HPDE6-E6E7 (cell line): ENCODE measurements at regions not wholly inside any gene's neighbourhood (a gene's known extent, or its start where the extent isn't known, plus 50 kb on each side); places are given as distances from the start of the nearest gene placed in this dataset.

Experiments used
- DNase-seq: peaks from one replicate; pipeline ENCODE4 v3.0.0; 2011; ENCODE audit warnings: missing footprints; ENCODE audit errors: extremely low spot score

- DNase-seq, result peak; percentile 78
Observed at GRCh38 chr18:76573325-76574025, 78.4 kb upstream of the ZNF516 start.

DNA sequence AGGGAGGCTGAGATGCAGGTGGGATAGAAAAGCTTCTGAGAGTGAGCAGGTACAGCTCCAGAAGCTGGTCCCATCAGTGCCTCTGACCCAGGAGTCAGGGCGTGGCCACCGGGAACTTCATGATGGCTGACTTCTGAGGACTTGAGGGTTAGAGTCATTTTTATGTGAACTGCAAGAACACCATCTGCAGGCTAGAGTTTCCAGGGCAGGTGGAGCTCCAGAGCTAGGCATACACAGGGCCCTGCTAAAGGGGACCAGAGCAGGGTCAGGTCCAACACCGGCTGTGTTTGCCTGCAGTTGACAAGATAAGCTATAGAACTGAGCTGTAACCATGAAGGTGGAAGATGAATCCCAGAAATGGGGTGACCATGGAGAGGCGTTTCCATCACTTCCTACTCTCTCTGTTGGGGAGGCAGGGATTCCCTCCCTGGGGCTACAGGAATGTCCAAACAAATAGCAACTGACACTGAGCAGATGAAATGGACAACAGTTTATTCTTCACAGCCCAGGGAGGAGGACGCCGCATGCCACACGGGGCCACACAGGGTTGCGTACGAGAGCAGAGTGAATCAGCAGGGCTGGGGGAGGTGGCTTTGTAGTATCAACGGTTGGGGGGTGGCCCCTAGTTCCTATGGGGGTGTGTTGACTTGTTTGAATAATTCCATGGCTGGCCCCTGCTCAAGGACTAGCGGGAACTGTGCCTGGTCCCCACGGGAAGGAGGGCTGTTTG, 77.6 kb upstream of the ZNF516 start:
- no peak for DNase-seq

DNA sequence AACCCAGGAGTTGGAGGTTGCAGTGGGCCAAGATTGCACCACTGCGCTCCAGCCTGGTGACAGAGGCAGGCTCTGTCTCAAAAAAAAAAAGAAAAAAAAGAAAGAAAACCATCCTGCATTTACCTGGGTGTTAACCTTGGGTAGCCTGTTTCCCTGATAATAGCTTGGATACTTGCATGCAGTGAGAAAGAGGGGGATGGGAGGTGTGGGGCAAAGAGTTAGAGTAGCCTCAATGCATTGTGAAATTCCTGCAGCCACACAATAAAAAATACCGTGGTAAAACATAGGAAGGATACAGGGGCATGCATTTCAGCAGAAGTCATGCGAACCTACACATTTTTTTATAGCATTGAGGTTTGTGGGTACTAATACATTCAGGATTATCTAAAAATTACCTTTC, 76.6 kb upstream of the ZNF516 start:
- DNase-seq, result no peak

- DNase-seq, result no peak
Observed at GRCh38 chr18:76570856-76571255, 75.8 kb upstream of the ZNF516 start.

GRCh38 chr18:76569644-76570419, 74.8 kb upstream of the ZNF516 start:
- DNase-seq, result no peak

GRCh38 chr18:76568731-76569130, 73.7 kb upstream of the ZNF516 start:
- no peak for DNase-seq

DNA sequence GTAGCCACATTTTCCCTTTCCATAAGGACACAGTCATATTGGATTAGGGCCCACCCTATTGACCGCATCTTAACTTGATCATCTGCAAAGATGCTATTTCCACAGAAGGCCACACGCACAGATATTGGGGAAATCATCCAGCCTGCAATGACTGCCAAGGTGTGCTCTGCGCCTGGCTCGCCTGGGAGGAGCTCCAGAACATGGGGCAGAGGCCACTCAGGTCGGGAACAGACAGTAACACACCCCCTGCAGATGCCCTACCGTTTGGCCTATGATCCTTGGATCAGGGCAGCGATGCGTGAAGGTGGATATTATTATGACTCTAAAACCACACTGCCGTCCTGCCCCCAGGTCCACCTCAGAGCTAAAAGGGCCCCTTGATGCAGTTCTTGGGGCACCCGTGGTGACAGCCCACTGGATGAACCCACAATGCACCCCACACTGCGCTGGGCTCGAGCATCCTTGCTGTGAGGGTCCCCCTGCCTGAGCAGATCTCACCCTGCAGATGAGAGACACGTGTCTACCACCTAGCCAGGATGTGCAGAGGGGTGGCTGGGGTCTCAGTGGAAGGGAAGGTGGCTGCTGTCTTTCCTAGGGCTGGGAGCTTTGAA, 72.9 kb upstream of the ZNF516 start:
- no peak for DNase-seq

DNA sequence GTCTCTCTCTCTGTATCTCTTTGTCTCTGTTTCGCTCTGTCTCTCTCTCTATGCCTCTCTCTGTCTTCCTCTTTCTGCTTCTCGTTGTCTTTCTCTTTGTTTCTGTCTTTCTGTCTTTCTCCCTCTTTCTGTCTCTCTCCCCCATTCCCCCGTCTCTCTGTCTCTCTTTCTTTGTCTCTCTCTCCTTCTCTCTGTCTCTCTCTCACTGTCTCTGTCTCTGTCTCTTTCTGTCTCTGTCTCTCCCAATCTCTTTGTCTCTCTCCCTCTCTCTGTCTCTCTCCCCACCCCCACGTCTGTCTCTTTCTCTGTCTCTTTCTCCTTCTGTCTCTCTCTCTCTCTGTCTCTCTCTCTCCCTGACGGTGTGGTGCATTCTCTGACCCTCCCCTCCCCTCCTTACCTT, 71.9 kb upstream of the ZNF516 start:
- no peak for DNase-seq

DNA sequence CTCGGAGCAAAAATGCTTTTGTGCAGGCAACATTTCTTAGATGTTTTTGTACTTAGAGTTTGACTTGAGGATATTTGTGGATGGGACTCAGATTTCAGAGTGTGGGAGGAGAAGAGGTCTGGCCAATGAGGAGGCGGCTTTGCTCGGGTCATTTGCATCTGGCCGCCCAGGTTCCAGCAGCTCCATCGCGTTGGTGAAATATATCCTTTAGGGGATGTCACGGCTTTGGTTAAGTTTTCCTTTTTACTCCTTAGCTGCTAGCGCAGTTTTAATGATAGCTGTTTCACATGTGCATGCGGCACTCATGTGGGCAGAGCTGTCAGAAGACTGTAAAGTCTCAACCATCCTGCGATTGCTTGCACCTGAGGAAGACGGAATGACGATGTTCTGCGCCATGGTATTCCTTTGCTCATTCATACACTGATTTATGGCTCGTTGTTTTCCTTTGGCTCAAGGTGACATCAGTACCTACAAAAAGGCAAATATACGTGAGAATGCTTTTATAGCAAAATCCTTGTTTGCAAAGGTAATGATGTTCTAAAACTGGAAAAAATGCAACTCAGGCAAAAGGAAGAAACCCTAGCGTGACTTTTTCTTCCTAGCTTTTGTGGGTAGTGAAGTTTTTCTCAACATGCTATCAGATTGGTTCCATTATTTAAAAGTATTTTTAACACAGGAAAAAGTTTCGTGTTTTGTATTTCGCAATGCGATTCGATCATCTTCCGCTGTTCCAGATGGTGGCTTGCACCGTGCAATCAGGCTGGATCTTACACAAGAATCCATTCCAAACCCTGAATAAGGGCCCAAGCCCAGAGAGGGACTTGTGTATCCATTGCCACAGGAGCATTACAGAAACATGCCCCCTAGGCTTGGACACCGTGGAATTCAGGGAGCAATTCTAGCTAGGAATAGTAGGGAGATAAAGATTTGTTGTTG, 70.5 kb upstream of the ZNF516 start:
- DNase-seq, result peak; percentile 81

- no peak for DNase-seq
Observed at GRCh38 chr18:76564655-76565237, 69.7 kb upstream of the ZNF516 start.

DNA sequence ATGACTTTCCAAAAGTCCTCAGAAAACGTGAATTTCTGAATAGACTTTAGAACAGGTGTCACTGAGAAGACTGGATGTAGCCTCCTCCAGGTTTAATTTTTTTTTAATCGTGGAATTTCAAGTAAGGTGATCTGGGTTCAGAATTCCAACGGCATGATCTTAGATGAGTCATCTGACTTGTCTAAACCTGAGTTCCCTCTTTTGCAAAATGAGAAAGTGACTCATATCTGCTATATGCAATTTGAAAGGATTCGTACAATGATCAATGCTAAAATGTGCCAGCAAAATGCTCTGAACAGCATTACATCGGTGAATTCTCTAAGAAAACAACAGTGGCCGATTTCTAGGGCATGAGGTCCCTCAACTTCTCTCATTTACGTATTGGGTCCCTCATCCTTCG, 69.1 kb upstream of the ZNF516 start:
- peak; percentile 71 for DNase-seq

DNA sequence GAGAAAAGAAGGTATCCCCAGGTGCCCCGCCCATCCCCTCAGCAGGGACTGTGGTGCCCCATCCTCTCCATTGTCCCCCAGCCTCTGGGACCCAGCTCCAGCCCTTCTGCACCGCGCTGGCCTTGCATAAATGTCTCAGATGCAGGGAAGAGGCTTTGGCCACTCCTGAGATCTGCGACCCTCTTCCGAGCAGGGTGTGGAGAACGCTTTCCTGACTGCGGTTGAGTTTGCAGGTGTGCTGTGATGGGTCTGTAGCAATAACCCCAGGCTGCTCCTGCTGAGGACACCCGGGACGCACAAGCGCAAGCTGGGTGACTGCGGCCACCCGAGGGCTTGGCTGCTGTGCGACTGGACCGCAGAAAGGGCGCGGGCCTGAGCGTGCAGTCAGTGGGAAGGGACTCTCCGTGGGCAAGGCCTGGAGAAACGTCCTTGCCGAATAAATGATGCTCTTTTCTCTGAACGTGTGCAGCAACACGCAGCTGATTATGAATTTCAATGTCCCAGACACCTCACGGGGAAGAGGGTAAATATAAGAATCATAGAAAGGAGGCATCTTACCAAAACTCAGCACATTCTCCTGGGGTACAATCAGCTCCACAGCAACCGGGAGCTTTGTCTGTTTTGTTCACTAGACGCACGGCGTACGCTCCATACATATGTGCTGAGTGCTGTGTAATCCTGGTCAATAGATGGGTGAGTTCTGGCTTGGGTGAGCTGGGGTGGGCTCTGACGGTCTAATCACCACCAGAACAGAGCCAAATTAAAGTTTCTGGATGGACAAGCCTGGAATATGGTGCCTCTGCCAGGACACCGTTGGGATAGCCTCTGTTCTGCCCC, 67.5 kb upstream of the ZNF516 start:
- DNase-seq, result no peak

- peak; percentile 69 for DNase-seq
Observed at GRCh38 chr18:76558881-76559667, 64.0 kb upstream of the ZNF516 start.

- DNase-seq, result no peak
Observed at GRCh38 chr18:76557026-76557575, 62.1 kb upstream of the ZNF516 start.

GRCh38 chr18:76554547-76555222, 59.6 kb upstream of the ZNF516 start:
- DNase-seq, result no peak

- no peak for DNase-seq
Observed at GRCh38 chr18:76553715-76554546, 58.9 kb upstream of the ZNF516 start.

- no peak for DNase-seq
Observed at GRCh38 chr18:76548541-76548940, 53.5 kb upstream of the ZNF516 start.
